HepG2 (cell line): ENCODE measurements at regions not wholly inside any gene's neighbourhood (a gene's known extent, or its start where the extent isn't known, plus 50 kb on each side); places are given as distances from the start of the nearest gene placed in this dataset.

Experiments used
- ATAC-seq: fragments of 200-7000 bp; cut with Tn5 transposase; 3 replicates; pipeline ENCODE4 v1.9.1; 2020; ENCODE audit warnings: mild to moderate bottlenecking, moderate library complexity
- BruUV-seq: library from RNA; stranded (reverse); fragments of 400-500 nt; replicated peaks from 2 replicates; lab custom pipeline; 2021; lab: Mats Ljungman, UMichigan
- CTCF ChIA-PET: fragments of 300-600 bp; formaldehyde crosslinking; extraction: SDS; loops from one replicate; lab custom pipeline; 2021; ENCODE audit warnings: low total read pairs, inconsistent platforms, low intra/inter-chr PET ratio; lab: Yijun Ruan, JAX
- POLR2A ChIA-PET: fragments of 350-600 bp; sonication (Branson Sonifier 250); formaldehyde crosslinking; loops from one replicate; lab custom pipeline; 2020; ENCODE audit warnings: antibody characterized with exemption, inconsistent platforms; lab: Yijun Ruan, JAX
- DNase-seq: peaks from one replicate; pipeline ENCODE4 v3.0.0-alpha.2; 2015; ENCODE audit warnings: low spot score
- FAIRE-seq: peaks from 3 replicates; lab custom pipeline; 2011; peaks lifted over from hg19 to GRCh38; lab: Jason Lieb, UNC
- H2AFZ ChIP-seq: one replicate; pipeline ENCODE4 v1.6.1; 2011; ENCODE audit warnings: low read length, inconsistent platforms
- H3K27ac ChIP-seq: fragments of 300-600 bp; 3 replicates; pipeline ENCODE4 v1.8.0; 2011; ENCODE audit warnings: mixed run types, mild to moderate bottlenecking, mixed read lengths, low read length, inconsistent platforms; ENCODE audit not compliant: insufficient read depth; ENCODE audit errors: extremely low read length
- H3K27me3 ChIP-seq, 2 experiments: fragments of 200-600 bp in 1 of 2; 2 replicates in 1 of 2; 3 replicates in 1 of 2; pipeline versions ENCODE4 v1.6.0 to v1.8.0; 2011; ENCODE audit warnings: low read length in 2 of 2, mild to moderate bottlenecking in 2 of 2, moderate library complexity in 2 of 2, inconsistent platforms in 1 of 2; ENCODE audit not compliant: insufficient read depth in 2 of 2, control insufficient read depth in 1 of 2
- H3K36me3 ChIP-seq, 2 experiments: fragments of 200-600 bp in 1 of 2; replicated peaks in 1 of 2; 2 replicates in 1 of 2; 3 replicates in 1 of 2; pipeline versions ENCODE4 v1.5.1 to v1.8.0; 2011; ENCODE audit warnings: low read length in 2 of 2, inconsistent platforms in 1 of 2; ENCODE audit not compliant: insufficient read depth in 2 of 2, control insufficient read depth in 1 of 2
- H3K4me1 ChIP-seq: 2 replicates; pipeline ENCODE4 v1.5.1; 2012; ENCODE audit warnings: low read length, inconsistent platforms; ENCODE audit not compliant: insufficient read depth
- H3K4me2 ChIP-seq: 2 replicates; pipeline ENCODE4 v1.6.0; 2011; ENCODE audit warnings: low read depth, low read length, inconsistent platforms
- H3K4me3 ChIP-seq, 3 experiments: fragments of 200-600 bp in 1 of 3; sonication (generic), shearing (Covaris generic) in 1 of 3; replicated peaks in 1 of 3; 2 replicates each; pipeline ENCODE4 v1.5.1; 2011 to 2016; ENCODE audit warnings: low read length in 3 of 3, inconsistent platforms in 2 of 3, low read depth in 2 of 3, mild to moderate bottlenecking in 2 of 3, control low read depth in 1 of 3, mixed read lengths in 1 of 3; ENCODE audit not compliant: insufficient read depth in 1 of 3
- H3K79me2 ChIP-seq: one replicate; pipeline ENCODE4 v1.6.1; 2011; ENCODE audit warnings: low read length, inconsistent platforms; ENCODE audit not compliant: insufficient read depth
- H3K9ac ChIP-seq: 2 replicates; pipeline ENCODE4 v1.6.0; 2011; ENCODE audit warnings: mild to moderate bottlenecking, low read depth, low read length, inconsistent platforms; ENCODE audit not compliant: insufficient read depth
- H3K9me3 ChIP-seq: 2 replicates; pipeline ENCODE4 v1.5.1; 2012; ENCODE audit warnings: mild to moderate bottlenecking, low read length
- H4K20me1 ChIP-seq: 2 replicates; pipeline ENCODE4 v1.6.0; 2011; ENCODE audit warnings: inconsistent platforms, mild to moderate bottlenecking, low read length, moderate library complexity; ENCODE audit not compliant: insufficient read depth
- GMEB2 ChIP-seq: IDR thresholded peaks from 2 replicates; pipeline ENCODE4 v1.6.1; 2016; ENCODE audit warnings: missing biosample characterization, missing genetic modification reagents, low read depth
- MATR3 ChIP-seq: sonication (generic); formaldehyde crosslinking; IDR thresholded peaks from 2 replicates; pipeline ENCODE4 v1.4.0; 2020; ENCODE audit warnings: missing genetic modification reagents
- MBD4 ChIP-seq: IDR thresholded peaks from 2 replicates; pipeline ENCODE4 v1.6.1; 2012; ENCODE audit warnings: low read length, inconsistent platforms, borderline replicate concordance
- NCOA2 ChIP-seq: sonication (generic); formaldehyde crosslinking; IDR thresholded peaks from 2 replicates; pipeline ENCODE4 v1.8.0; 2022; ENCODE audit warnings: inconsistent platforms
- SOX6 ChIP-seq, 2 experiments: fragments of 450-650 bp in 1 of 2; sonication (generic) in 1 of 2; formaldehyde crosslinking in 1 of 2; IDR thresholded peaks; 2 replicates each; pipeline versions ENCODE4 v1.4.0 to v1.6.1; 2017 to 2020; ENCODE audit warnings: antibody characterized with exemption in 1 of 2, mild to moderate bottlenecking in 1 of 2, missing genetic modification reagents in 1 of 2
- THAP7 ChIP-seq: sonication (generic); formaldehyde crosslinking; IDR thresholded peaks from 2 replicates; pipeline ENCODE4 v1.8.1; 2023; ENCODE audit warnings: mild to moderate bottlenecking, missing genetic modification reagents
- ZNF264 ChIP-seq: sonication (generic); formaldehyde crosslinking; IDR thresholded peaks from 2 replicates; pipeline ENCODE4 v1.4.0; 2020; ENCODE audit warnings: missing genetic modification reagents
- ZNF280D ChIP-seq: sonication (generic); formaldehyde crosslinking; IDR thresholded peaks from 2 replicates; pipeline ENCODE4 v1.5.1; 2020; ENCODE audit warnings: mild to moderate bottlenecking, missing genetic modification reagents
- ZNF790 ChIP-seq: sonication (generic); formaldehyde crosslinking; IDR thresholded peaks from 2 replicates; pipeline ENCODE4 v1.8.0; 2022; ENCODE audit warnings: missing genetic modification reagents, mild to moderate bottlenecking, borderline replicate concordance
- WGBS: methylation state at CpG from one replicate; pipeline ENCODE4 v1.1.6; 2017; ENCODE audit warnings: low lambda C conversion rate; 5-methylcytosine and 5-hydroxymethylcytosine counted together
- in situ Hi-C: cut with HindIII; loops from 2 replicates; pipeline ENCODE4 v1.10.0; 2017; ENCODE audit warnings: low pct_unique_long_range_greater_than_20kb; ENCODE audit not compliant: extremely low pct_ligation_motif_present
- intact Hi-C: fragments of 100-400 bp; cut with micrococcal nuclease; formaldehyde crosslinking; loops from one replicate; pipeline ENCODE4 v1.10.0; 2022; ENCODE audit not compliant: unreplicated experiment
- TF ChIP-seq, protein P1 (sequence below): sonication (generic); formaldehyde crosslinking; IDR thresholded peaks from 2 replicates; pipeline ENCODE4 v1.8.1; 2023; ENCODE audit warnings: mild to moderate bottlenecking, missing genetic modification reagents

DNA sequence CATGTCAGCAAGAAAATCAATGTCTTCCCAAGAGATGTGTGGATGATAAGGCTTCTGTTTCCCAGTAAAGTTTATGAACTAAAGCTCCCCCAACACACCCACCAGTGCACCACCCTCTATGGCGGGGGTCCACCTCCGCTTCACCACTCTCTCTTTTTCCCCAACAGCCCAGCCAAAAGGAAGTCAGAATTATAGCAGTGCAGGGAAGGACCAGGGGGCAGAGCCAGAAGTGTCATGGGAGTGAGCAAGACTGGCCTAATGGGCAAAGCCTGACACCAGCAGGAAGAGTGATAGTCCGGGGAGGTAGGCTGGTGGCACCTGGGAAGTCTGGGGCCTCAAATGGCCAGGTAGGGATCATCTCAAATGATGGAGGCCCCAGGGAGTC, 167.7 kb downstream of the ZFP36L2 start:
- ChIA-PET POLR2A (no interaction called here), CTCF (no interaction called here)
- H3K27ac ChIP-seq = no peak overlapping the region
- no peak overlapping the region for H3K4me3 ChIP-seq
- no peaks in the 10 kb centered on the region for H3K79me2 ChIP-seq
- no peak overlapping the region for H2AFZ ChIP-seq
- H4K20me1 ChIP-seq = no peaks in the 10 kb centered on the region
- no peak overlapping the region for H3K9ac ChIP-seq
- ATAC-seq (no peak), FAIRE-seq (no peak), DNase-seq (no peak)
- H3K9me3 ChIP-seq = peaks cover 6% of the 10 kb centered on the region
- H3K27me3 ChIP-seq = no peaks in the 10 kb centered on the region
- H3K36me3 ChIP-seq = no peaks in the 10 kb centered on the region
- 74% methylated on average over 3 of the region's 3 CpGs for WGBS
- TF ChIP-seq, protein P1, sequence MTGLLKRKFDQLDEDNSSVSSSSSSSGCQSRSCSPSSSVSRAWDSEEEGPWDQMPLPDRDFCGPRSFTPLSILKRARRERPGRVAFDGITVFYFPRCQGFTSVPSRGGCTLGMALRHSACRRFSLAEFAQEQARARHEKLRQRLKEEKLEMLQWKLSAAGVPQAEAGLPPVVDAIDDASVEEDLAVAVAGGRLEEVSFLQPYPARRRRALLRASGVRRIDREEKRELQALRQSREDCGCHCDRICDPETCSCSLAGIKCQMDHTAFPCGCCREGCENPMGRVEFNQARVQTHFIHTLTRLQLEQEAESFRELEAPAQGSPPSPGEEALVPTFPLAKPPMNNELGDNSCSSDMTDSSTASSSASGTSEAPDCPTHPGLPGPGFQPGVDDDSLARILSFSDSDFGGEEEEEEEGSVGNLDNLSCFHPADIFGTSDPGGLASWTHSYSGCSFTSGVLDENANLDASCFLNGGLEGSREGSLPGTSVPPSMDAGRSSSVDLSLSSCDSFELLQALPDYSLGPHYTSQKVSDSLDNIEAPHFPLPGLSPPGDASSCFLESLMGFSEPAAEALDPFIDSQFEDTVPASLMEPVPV (CRISPR knock-in tag) = no peak
- TF ChIP-seq GMEB2 (CRISPR knock-in tag) = no peak
- no peak for TF ChIP-seq NCOA2 (CRISPR knock-in tag)
- no peak for TF ChIP-seq ZNF280D (CRISPR knock-in tag)
- TF ChIP-seq SOX6 (IDR thresholded peaks at IDR 0.05) = no peak
- TF ChIP-seq SOX6 (CRISPR knock-in tag; IDR thresholded peaks at IDR 0.05) = no peak
- TF ChIP-seq ZNF264 (CRISPR knock-in tag) = no peak
- no peak for TF ChIP-seq THAP7 (CRISPR knock-in tag)
- no peak for TF ChIP-seq MATR3 (CRISPR knock-in tag)
- no peak for TF ChIP-seq ZNF790 (CRISPR knock-in tag)
- no peak for TF ChIP-seq MBD4
- intact Hi-C loops (no loop called here), in situ Hi-C loops (no loop called here)
- H3K4me1 ChIP-seq = peaks cover 70% of the 10 kb centered on the region
- no peak overlapping the region for H3K4me2 ChIP-seq
- no TSS peak for BruUV-seq
